ENCODE measurements at regions not wholly inside any gene's neighbourhood (a gene's known extent, or its start where the extent isn't known, plus 50 kb on each side); places are given as distances from the start of the nearest gene placed in this dataset.
"Not testable (repeated sequence)": the region's sequence is repeated elsewhere in the genome, so short reads cannot be mapped to it uniquely, and the experiment has no call there.

- no peak overlapping the region for H3K4me3 ChIP-seq (ENCODE audit: low read depth, low read length)
- TF ChIP-seq CTCF (IDR thresholded peaks at IDR 0.05; ENCODE audit: low read depth, low read length) = no peak
Measured at GRCh38 chrX:26522501-26522900, 306.5 kb downstream of the MAGEB5 start.

GRCh38 chrX:26511589-26512363 lies 295.8 kb downstream of the MAGEB5 start:
- no peak for TF ChIP-seq CTCF (IDR thresholded peaks at IDR 0.05; ENCODE audit: low read depth, low read length)
- no peak overlapping the region for H3K4me3 ChIP-seq (ENCODE audit: low read depth, low read length)

GRCh38 chrX:26470941-26471340 lies 255.0 kb downstream of the MAGEB5 start:
- H3K4me3 ChIP-seq (ENCODE audit: low read depth, low read length) = no peak overlapping the region
- no peak for TF ChIP-seq CTCF (IDR thresholded peaks at IDR 0.05; ENCODE audit: low read depth, low read length)

GRCh38 chrX:26466387-26466786 lies 250.4 kb downstream of the MAGEB5 start:
- H3K4me3 ChIP-seq (ENCODE audit: low read depth, low read length) = no peak overlapping the region
- TF ChIP-seq CTCF (IDR thresholded peaks at IDR 0.05; ENCODE audit: low read depth, low read length) = no peak

GRCh38 chrX:26445288-26445687 lies 229.3 kb downstream of the MAGEB5 start:
- no peak overlapping the region for H3K4me3 ChIP-seq (ENCODE audit: low read depth, low read length)
- TF ChIP-seq CTCF (IDR thresholded peaks at IDR 0.05; ENCODE audit: low read depth, low read length) = no peak

- H3K4me3 ChIP-seq (ENCODE audit: low read depth, low read length) = not testable (repeated sequence)
Measured at GRCh38 chrX:26444417-26444816, 228.4 kb downstream of the MAGEB5 start.

- H3K4me3 ChIP-seq (ENCODE audit: low read depth, low read length) = no peak overlapping the region
- no peak for TF ChIP-seq CTCF (IDR thresholded peaks at IDR 0.05; ENCODE audit: low read depth, low read length)
Measured at GRCh38 chrX:26442340-26442739, 226.4 kb downstream of the MAGEB5 start.

- no peak overlapping the region for H3K4me3 ChIP-seq (ENCODE audit: low read depth, low read length)
- no peak for TF ChIP-seq CTCF (IDR thresholded peaks at IDR 0.05; ENCODE audit: low read depth, low read length)
Measured at GRCh38 chrX:26414534-26414933, 198.6 kb downstream of the MAGEB5 start.

All from WI38 (cell line).